ENCODE measurements at regions not wholly inside any gene's neighbourhood (a gene's known extent, or its start where the extent isn't known, plus 50 kb on each side); places are given as distances from the start of the nearest gene placed in this dataset.

GRCh38 chr6:18920701-18921100, 533.6 kb downstream of the RNF144B start:
- Histone ChIP-seq H3K4me1 (ENCODE audit: insufficient read depth, poor library complexity, severe bottlenecking) (no peaks in the 10 kb centered on the region), H3K27ac (ENCODE audit: poor library complexity, severe bottlenecking) (no peak overlapping the region), H3K9me3 (ENCODE audit: severe bottlenecking) (no peaks in the 10 kb centered on the region), H3K4me3 (ENCODE audit: severe bottlenecking) (no peak overlapping the region), H3K36me3 (ENCODE audit: low read depth) (no peaks in the 10 kb centered on the region), H3K27me3 (ENCODE audit: insufficient read depth, poor library complexity, severe bottlenecking) (peaks cover 11% of the 10 kb centered on the region)
- TF ChIP-seq, protein P1, sequence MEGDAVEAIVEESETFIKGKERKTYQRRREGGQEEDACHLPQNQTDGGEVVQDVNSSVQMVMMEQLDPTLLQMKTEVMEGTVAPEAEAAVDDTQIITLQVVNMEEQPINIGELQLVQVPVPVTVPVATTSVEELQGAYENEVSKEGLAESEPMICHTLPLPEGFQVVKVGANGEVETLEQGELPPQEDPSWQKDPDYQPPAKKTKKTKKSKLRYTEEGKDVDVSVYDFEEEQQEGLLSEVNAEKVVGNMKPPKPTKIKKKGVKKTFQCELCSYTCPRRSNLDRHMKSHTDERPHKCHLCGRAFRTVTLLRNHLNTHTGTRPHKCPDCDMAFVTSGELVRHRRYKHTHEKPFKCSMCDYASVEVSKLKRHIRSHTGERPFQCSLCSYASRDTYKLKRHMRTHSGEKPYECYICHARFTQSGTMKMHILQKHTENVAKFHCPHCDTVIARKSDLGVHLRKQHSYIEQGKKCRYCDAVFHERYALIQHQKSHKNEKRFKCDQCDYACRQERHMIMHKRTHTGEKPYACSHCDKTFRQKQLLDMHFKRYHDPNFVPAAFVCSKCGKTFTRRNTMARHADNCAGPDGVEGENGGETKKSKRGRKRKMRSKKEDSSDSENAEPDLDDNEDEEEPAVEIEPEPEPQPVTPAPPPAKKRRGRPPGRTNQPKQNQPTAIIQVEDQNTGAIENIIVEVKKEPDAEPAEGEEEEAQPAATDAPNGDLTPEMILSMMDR (IDR thresholded peaks at IDR 0.05; ENCODE audit: poor library complexity, severe bottlenecking), result no peak
- DNase-seq (ENCODE audit: low spot score), result no peak
- no peak for ATAC-seq (ENCODE audit: low read depth)

GRCh38 chr6:18931086-18931485, 543.9 kb downstream of the RNF144B start:
- Histone ChIP-seq H3K27me3 (ENCODE audit: insufficient read depth, poor library complexity, severe bottlenecking) (peaks cover 13% of the 10 kb centered on the region), H3K4me1 (ENCODE audit: insufficient read depth, poor library complexity, severe bottlenecking) (no peaks in the 10 kb centered on the region), H3K4me3 (ENCODE audit: severe bottlenecking) (no peak overlapping the region), H3K36me3 (ENCODE audit: low read depth) (no peaks in the 10 kb centered on the region), H3K9me3 (ENCODE audit: severe bottlenecking) (no peaks in the 10 kb centered on the region), H3K27ac (ENCODE audit: poor library complexity, severe bottlenecking) (no peak overlapping the region)
- TF ChIP-seq, protein P1 (IDR thresholded peaks at IDR 0.05; ENCODE audit: poor library complexity, severe bottlenecking), result no peak
- DNase-seq (ENCODE audit: low spot score) (no peak), ATAC-seq (ENCODE audit: low read depth) (no peak)

DNA sequence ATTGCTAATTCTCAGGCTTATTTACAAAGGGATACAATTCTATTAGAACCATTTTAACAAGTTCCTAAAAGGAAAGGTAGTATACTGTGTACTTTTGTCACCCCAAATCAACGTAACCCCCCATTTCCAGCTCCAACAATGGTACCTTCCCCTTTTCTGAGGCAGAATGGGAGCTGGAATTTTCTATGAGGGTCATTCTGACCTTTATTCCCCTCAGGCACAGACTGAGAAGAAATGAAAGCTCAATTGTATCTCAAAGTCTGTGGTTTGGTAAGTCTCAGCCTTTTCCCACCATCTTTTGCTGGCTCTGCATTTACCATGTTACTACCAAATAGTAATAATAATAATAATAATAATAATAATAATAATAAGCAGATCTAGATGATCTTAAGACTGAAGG, 571.0 kb downstream of the RNF144B start:
- ATAC-seq (ENCODE audit: low read depth) (no peak), DNase-seq (ENCODE audit: low spot score) (no peak)
- no peaks in the 10 kb centered on the region for H3K4me1 ChIP-seq (ENCODE audit: insufficient read depth, poor library complexity, severe bottlenecking)
- H3K4me3 ChIP-seq (ENCODE audit: severe bottlenecking), result no peak overlapping the region
- H3K27ac ChIP-seq (ENCODE audit: poor library complexity, severe bottlenecking), result no peak overlapping the region
- TF ChIP-seq, protein P1 (IDR thresholded peaks at IDR 0.05; ENCODE audit: poor library complexity, severe bottlenecking), result no peak
- peaks cover 4% of the 10 kb centered on the region for H3K27me3 ChIP-seq (ENCODE audit: insufficient read depth, poor library complexity, severe bottlenecking)
- no peaks in the 10 kb centered on the region for H3K36me3 ChIP-seq (ENCODE audit: low read depth)
- no peaks in the 10 kb centered on the region for H3K9me3 ChIP-seq (ENCODE audit: severe bottlenecking)

GRCh38 chr6:18961566-18961965, 574.4 kb downstream of the RNF144B start:
- no peaks in the 10 kb centered on the region for H3K36me3 ChIP-seq (ENCODE audit: low read depth)
- peaks cover 3% of the 10 kb centered on the region for H3K27me3 ChIP-seq (ENCODE audit: insufficient read depth, poor library complexity, severe bottlenecking)
- no peaks in the 10 kb centered on the region for H3K9me3 ChIP-seq (ENCODE audit: severe bottlenecking)
- H3K27ac ChIP-seq (ENCODE audit: poor library complexity, severe bottlenecking), result no peak overlapping the region
- no peak overlapping the region for H3K4me3 ChIP-seq (ENCODE audit: severe bottlenecking)
- no peaks in the 10 kb centered on the region for H3K4me1 ChIP-seq (ENCODE audit: insufficient read depth, poor library complexity, severe bottlenecking)
- TF ChIP-seq, protein P1 (IDR thresholded peaks at IDR 0.05; ENCODE audit: poor library complexity, severe bottlenecking), result no peak
- DNase-seq (ENCODE audit: low spot score) (no peak), ATAC-seq (ENCODE audit: low read depth) (no peak)

DNA sequence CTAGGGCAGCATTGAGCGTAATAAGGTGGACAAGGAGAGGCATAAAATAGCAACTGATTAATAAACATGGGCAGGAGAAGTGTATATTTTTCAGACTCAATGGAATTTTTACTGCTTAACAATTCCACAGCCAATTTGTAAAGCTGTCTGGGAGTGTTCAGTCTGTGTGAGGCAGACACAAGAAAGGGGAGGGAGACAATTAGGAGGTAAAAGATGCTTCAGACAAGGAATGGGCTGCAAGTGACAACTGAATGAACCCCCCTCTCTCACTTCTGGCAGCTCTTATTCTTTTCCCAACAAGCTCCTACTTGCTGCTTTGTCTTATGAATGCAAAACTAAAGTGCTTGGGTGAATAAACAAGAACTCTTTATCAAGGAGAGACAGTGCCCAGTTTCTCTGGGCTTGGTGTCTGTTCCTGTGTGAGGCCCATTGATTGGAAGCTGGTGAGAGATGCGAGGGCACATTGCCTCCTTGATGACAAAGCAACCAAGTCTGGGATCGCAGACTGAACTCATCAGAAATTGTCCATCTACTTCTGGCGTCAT, 575.3 kb downstream of the RNF144B start:
- no peaks in the 10 kb centered on the region for H3K27me3 ChIP-seq (ENCODE audit: insufficient read depth, poor library complexity, severe bottlenecking)
- H3K36me3 ChIP-seq (ENCODE audit: low read depth), result no peaks in the 10 kb centered on the region
- TF ChIP-seq, protein P1 (IDR thresholded peaks at IDR 0.05; ENCODE audit: poor library complexity, severe bottlenecking), result no peak
- DNase-seq (ENCODE audit: low spot score) (no peak), ATAC-seq (ENCODE audit: low read depth) (no peak)
- H3K9me3 ChIP-seq (ENCODE audit: severe bottlenecking), result no peaks in the 10 kb centered on the region
- no peaks in the 10 kb centered on the region for H3K4me1 ChIP-seq (ENCODE audit: insufficient read depth, poor library complexity, severe bottlenecking)
- no peak overlapping the region for H3K4me3 ChIP-seq (ENCODE audit: severe bottlenecking)
- H3K27ac ChIP-seq (ENCODE audit: poor library complexity, severe bottlenecking), result no peak overlapping the region

Data from RWPE2 (cell line).